ENCODE measurements at regions not wholly inside any gene's neighbourhood (a gene's known extent, or its start where the extent isn't known, plus 50 kb on each side); places are given as distances from the start of the nearest gene placed in this dataset.

DNA sequence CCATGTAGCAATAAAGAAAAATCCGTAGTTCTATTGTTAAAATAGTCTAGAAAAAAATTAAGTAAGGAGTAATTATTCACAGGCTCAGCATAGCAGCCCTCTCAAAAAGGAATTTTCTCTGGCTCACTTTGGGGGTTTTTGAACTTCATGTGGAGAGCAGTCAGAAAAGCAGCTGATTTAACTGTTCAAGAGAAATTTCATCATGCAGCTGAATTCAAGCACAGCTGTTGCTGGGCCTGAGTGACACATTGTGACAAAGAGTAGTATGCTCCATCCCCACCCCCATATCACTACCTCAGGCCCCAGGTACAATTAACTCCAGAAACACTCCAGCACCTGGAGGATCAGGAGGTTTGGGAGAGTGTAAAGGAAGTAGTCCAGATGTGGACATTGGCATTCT, 272.1 kb downstream of the FAM76B start:
- TF ChIP-seq, protein P1, sequence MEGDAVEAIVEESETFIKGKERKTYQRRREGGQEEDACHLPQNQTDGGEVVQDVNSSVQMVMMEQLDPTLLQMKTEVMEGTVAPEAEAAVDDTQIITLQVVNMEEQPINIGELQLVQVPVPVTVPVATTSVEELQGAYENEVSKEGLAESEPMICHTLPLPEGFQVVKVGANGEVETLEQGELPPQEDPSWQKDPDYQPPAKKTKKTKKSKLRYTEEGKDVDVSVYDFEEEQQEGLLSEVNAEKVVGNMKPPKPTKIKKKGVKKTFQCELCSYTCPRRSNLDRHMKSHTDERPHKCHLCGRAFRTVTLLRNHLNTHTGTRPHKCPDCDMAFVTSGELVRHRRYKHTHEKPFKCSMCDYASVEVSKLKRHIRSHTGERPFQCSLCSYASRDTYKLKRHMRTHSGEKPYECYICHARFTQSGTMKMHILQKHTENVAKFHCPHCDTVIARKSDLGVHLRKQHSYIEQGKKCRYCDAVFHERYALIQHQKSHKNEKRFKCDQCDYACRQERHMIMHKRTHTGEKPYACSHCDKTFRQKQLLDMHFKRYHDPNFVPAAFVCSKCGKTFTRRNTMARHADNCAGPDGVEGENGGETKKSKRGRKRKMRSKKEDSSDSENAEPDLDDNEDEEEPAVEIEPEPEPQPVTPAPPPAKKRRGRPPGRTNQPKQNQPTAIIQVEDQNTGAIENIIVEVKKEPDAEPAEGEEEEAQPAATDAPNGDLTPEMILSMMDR (conservative IDR thresholded peaks at IDR 0.05): no peak
- TF ChIP-seq ZFX (IDR thresholded peaks at IDR 0.05): no peak

Measured in C4-2B (cell line).